ENCODE measurements at regions not wholly inside any gene's neighbourhood (a gene's known extent, or its start where the extent isn't known, plus 50 kb on each side); places are given as distances from the start of the nearest gene placed in this dataset.

DNA sequence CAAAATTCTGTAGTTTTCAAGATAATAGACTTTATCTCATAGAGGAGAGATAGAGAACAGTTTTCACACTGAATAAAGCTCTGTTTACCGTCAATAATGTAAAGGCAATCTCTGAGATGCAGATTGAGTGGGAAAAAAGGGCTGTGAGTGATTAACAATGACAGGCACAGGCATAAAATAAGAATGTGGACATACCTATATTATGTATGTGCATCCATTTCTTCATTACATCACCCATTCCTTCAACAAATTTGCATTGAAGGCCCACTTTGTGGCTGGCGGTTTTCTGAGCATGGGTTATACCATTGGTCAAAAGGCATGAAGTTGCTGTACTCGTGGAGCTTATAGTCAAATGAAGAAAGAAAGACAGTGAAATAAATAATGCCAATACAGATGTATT is 1431.0 kb downstream of the AACS start (continued):
- TF ChIP-seq, protein P1, sequence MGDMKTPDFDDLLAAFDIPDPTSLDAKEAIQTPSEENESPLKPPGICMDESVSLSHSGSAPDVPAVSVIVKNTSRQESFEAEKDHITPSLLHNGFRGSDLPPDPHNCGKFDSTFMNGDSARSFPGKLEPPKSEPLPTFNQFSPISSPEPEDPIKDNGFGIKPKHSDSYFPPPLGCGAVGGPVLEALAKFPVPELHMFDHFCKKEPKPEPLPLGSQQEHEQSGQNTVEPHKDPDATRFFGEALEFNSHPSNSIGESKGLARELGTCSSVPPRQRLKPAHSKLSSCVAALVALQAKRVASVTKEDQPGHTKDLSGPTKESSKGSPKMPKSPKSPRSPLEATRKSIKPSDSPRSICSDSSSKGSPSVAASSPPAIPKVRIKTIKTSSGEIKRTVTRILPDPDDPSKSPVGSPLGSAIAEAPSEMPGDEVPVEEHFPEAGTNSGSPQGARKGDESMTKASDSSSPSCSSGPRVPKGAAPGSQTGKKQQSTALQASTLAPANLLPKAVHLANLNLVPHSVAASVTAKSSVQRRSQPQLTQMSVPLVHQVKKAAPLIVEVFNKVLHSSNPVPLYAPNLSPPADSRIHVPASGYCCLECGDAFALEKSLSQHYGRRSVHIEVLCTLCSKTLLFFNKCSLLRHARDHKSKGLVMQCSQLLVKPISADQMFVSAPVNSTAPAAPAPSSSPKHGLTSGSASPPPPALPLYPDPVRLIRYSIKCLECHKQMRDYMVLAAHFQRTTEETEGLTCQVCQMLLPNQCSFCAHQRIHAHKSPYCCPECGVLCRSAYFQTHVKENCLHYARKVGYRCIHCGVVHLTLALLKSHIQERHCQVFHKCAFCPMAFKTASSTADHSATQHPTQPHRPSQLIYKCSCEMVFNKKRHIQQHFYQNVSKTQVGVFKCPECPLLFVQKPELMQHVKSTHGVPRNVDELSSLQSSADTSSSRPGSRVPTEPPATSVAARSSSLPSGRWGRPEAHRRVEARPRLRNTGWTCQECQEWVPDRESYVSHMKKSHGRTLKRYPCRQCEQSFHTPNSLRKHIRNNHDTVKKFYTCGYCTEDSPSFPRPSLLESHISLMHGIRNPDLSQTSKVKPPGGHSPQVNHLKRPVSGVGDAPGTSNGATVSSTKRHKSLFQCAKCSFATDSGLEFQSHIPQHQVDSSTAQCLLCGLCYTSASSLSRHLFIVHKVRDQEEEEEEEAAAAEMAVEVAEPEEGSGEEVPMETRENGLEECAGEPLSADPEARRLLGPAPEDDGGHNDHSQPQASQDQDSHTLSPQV (IDR thresholded peaks at IDR 0.05), result no peak
- TF ChIP-seq BHLHE40 (IDR thresholded peaks at IDR 0.05; ENCODE audit: borderline replicate concordance in 1 of 2, low read depth in 2 of 2, low read length in 1 of 2), result no peak
- TF ChIP-seq SMAD5 (IDR thresholded peaks at IDR 0.05; ENCODE audit: low read depth), result no peak
- no peak for TF ChIP-seq RAD51 (IDR thresholded peaks at IDR 0.05)
- TF ChIP-seq BACH1 (IDR thresholded peaks at IDR 0.05; ENCODE audit: borderline replicate concordance), result no peak

DNA sequence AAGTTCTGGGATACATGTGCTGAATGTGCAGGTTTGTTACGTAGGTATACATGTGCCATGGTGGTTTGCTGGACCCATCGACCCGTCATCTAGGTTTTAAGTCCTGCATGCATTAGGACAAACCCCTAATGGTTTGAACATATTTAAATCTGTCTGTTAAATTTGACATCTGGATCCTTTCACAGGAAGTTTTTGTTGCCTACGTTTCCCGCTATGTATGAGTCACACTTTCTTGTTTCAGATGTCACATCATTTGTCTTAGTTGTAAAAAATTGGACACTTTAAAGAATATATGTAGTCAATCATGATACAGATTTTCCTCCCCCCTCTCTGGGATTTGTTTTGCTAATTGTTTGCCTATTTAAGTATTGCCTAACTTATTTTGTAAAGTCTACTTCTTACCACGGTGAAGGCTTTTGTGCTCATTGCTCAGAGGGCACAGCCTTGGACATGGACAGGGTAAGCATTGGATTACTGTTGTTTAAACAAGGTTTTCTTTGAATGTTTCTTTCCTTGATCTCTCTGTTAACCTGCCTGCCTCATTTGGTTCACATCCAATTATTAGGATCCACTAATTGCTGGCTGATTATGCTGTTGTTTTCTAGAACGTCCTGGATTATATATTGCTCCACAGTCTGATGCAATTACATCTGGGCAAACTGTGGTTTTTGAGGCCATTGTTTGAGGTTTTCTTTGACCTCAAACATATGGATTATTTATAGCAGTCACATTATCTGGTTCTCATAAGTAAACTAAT is 1441.4 kb downstream of the AACS start:
- no TSS peak for BruUV-seq (replicated peaks)
- ChIA-PET RAD21 (ENCODE audit: unreplicated experiment) (no interaction called here), CTCF (no interaction called here), POLR2A (no interaction called here), SMC1A (ENCODE audit: uncharacterized antibody, unreplicated experiment) (no interaction called here)
- Histone ChIP-seq H3K27me3 (replicated peaks in 1 of 2; ENCODE audit: control insufficient read depth in 2 of 2, insufficient read depth in 2 of 2, low read length in 1 of 2) (no peaks in the 10 kb centered on the region), H4K20me1 (ENCODE audit: control insufficient read depth, insufficient read depth) (no peaks in the 10 kb centered on the region), H3K4me1 (ENCODE audit: control insufficient read depth, insufficient read depth, low read length) (no peaks in the 10 kb centered on the region), H2AFZ (ENCODE audit: control insufficient read depth, low read depth, low read length) (no peak overlapping the region), H3K36me3 (ENCODE audit: control insufficient read depth in 2 of 2, insufficient read depth in 2 of 2, low read length in 1 of 2) (no peaks in the 10 kb centered on the region), H3K27ac (ENCODE audit: control insufficient read depth, insufficient read depth) (no peak overlapping the region), H3K4me3 (no peak overlapping the region), H3K4me2 (ENCODE audit: control insufficient read depth, insufficient read depth) (no peak overlapping the region), H3K9me3 (replicated peaks; ENCODE audit: control insufficient read depth, insufficient read depth, low read length) (no peaks in the 10 kb centered on the region), H3K9ac (ENCODE audit: control insufficient read depth, insufficient read depth, low read length) (no peak overlapping the region), H3K79me2 (ENCODE audit: control insufficient read depth, insufficient read depth, low read length) (no peaks in the 10 kb centered on the region)
- intact Hi-C loops (cut with micrococcal nuclease; ENCODE audit: unreplicated experiment) (no loop called here), in situ Hi-C loops (cut with MboI) (no loop called here)
- no peak for ATAC-seq
- no peak for FAIRE-seq
- TF ChIP-seq ETV6 (conservative IDR thresholded peaks at IDR 0.05 in 1 of 2, IDR thresholded peaks at IDR 0.05 in 1 of 2; ENCODE audit: borderline replicate concordance in 1 of 2, low read depth in 1 of 2) (no peak), RAD21 (IDR thresholded peaks at IDR 0.05; ENCODE audit: insufficient read depth, low read depth, low read length) (no peak), NR2C2 (IDR thresholded peaks at IDR 0.05; ENCODE audit: borderline replicate concordance, control insufficient read depth, insufficient read length, low read depth) (no peak)
- TF ChIP-seq, protein P2, sequence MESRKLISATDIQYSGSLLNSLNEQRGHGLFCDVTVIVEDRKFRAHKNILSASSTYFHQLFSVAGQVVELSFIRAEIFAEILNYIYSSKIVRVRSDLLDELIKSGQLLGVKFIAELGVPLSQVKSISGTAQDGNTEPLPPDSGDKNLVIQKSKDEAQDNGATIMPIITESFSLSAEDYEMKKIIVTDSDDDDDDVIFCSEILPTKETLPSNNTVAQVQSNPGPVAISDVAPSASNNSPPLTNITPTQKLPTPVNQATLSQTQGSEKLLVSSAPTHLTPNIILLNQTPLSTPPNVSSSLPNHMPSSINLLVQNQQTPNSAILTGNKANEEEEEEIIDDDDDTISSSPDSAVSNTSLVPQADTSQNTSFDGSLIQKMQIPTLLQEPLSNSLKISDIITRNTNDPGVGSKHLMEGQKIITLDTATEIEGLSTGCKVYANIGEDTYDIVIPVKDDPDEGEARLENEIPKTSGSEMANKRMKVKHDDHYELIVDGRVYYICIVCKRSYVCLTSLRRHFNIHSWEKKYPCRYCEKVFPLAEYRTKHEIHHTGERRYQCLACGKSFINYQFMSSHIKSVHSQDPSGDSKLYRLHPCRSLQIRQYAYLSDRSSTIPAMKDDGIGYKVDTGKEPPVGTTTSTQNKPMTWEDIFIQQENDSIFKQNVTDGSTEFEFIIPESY (IDR thresholded peaks at IDR 0.05), result no peak
- no peak for DNase-seq (ENCODE audit: low read depth, low spot score)
- 13% methylated on average over 7 of the region's 7 CpGs for WGBS (ENCODE audit: insufficient coverage, insufficient replicate concordance, low lambda C conversion rate, missing lambda C conversion rate)
